Lower leg skin (tissue), 3 donors: ENCODE measurements at regions not wholly inside any gene's neighbourhood (a gene's known extent, or its start where the extent isn't known, plus 50 kb on each side); places are given as distances from the start of the nearest gene placed in this dataset.
"Not testable (repeated sequence)": the region's sequence is repeated elsewhere in the genome, so short reads cannot be mapped to it uniquely, and the experiment has no call there.

ENCODE experiments used
- CTCF ChIP-seq, 3 donors: fragments of 450-650 bp; IDR thresholded peaks; one replicate each; pipeline ENCODE4 v1.5.1; 2016; ENCODE audit warnings: antibody characterized with exemption in 3 of 3, mild to moderate bottlenecking in 3 of 3, moderate library complexity in 2 of 3
- POLR2A ChIP-seq, 2 donors: fragments of 450-650 bp; IDR thresholded peaks; one replicate each; pipeline ENCODE4 v1.6.1; 2016 to 2017; ENCODE audit warnings: antibody characterized with exemption in 2 of 2, mild to moderate bottlenecking in 1 of 2, moderate library complexity in 1 of 2

GRCh38 chr2:10198482-10198881 lies 75.9 kb downstream of the RRM2 start:
- not testable (repeated sequence) for TF ChIP-seq CTCF, POLR2A (IDR thresholded peaks at IDR 0.05)
